GM18519 (cell line): ENCODE measurements at regions not wholly inside any gene's neighbourhood (a gene's known extent, or its start where the extent isn't known, plus 50 kb on each side); places are given as distances from the start of the nearest gene placed in this dataset.
"Not testable (repeated sequence)": the region's sequence is repeated elsewhere in the genome, so short reads cannot be mapped to it uniquely, and the experiment has no call there.

Source experiments
- ATAC-seq: cut with Tn5 transposase; IDR thresholded peaks from one replicate; pipeline ENCODE4 v1.9.1; 2021; ENCODE audit warnings: mild to moderate bottlenecking, moderate library complexity; ENCODE audit not compliant: unreplicated experiment, low FRiP score

GRCh38 chr9:124084087-124084486 is 72.5 kb downstream of the LHX2 start:
- ATAC-seq = no peak

DNA sequence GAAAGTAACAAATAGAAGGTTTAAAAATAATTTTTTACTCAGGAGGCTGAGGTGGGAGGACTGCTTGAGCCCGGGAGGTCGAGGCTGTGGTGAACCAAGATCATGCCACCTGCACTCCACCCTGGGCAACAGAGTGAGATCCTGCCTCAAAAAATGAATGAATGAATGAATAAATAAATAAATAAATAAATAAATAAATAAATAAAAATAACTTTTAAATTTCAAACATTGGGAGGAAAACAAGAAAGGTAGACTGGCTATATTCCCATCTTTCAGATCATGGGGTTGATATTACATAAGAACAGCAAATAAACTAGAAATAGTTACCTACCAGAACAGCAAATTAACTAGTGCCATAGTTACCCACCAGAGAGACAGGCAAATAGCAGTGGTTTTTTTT is 75.7 kb downstream of the LHX2 start:
- ATAC-seq = no peak

- no peak for ATAC-seq
These were observed 76.9 kb downstream of the LHX2 start for GRCh38 chr9:124088476-124088837.

DNA sequence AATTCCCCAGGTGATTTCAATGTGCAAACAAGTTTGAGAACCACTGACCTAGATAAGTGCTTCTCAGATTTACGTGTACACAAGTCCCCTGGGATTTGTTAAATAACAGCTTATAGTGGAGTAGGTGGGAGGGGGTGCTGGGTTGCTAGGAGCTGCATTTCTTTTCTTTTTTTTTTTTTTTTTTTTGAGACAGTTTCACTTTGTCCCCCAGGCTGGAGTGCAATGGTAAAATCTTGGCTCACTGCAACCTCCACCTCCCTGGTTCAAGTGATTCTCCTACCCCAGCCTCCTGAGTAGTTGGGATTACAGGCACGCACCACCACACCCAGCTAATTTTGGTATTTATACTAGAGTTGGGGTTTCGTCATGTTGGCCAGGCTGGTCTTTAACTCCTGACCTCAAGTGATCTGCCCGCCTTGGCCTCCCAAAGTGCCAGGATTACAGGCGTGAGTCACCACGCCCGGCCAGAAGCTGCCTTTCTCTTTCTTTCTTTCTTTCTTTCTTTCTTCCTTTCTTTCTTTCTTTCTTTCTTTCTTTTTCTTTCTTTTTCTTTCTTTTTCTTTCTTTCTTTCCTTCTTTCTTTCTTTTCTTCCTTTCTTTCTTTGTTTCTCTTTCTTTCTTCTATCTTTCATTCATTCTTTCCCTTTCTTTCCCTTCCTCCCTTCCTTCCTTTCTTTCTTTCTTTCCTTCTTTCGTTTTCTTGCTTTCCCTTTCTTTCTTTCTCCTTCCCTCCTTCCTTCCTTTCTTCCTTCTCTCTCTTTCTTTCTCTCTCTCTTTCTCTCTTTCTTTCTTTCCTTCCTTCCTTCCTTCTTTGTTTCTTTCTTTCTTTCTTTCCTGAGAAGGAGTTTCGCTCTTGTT is 78.3 kb downstream of the LHX2 start:
- peak; percentile 68 for ATAC-seq

GRCh38 chr9:124098141-124098905 is 86.8 kb downstream of the LHX2 start:
- ATAC-seq = no peak

- ATAC-seq = no peak
These were observed 88.3 kb downstream of the LHX2 start for GRCh38 chr9:124099860-124100259.

- no peak for ATAC-seq
These were observed 89.8 kb downstream of the LHX2 start for GRCh38 chr9:124101215-124101968.

- no peak for ATAC-seq
These were observed 90.4 kb downstream of the LHX2 start for GRCh38 chr9:124101969-124102345.

DNA sequence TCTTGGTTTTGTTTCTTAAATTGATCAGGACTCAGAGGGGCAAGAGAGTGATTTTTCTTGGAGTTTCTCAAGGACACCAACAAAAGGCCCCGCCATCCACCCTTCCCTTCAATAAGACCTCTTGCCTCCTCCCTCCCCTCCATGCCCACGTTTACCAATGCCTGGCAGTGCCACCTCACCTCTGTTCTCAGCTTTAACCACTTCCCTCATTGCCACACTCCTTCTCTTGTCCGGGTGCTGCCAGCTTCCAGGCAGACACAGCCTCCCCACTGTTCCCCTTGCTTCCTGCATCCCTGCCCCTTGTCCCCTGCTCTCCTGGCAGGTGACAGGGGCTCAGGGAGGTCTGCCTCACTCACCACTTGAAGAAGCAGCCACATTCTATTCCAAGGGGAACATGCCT is 90.8 kb downstream of the LHX2 start:
- no peak for ATAC-seq

DNA sequence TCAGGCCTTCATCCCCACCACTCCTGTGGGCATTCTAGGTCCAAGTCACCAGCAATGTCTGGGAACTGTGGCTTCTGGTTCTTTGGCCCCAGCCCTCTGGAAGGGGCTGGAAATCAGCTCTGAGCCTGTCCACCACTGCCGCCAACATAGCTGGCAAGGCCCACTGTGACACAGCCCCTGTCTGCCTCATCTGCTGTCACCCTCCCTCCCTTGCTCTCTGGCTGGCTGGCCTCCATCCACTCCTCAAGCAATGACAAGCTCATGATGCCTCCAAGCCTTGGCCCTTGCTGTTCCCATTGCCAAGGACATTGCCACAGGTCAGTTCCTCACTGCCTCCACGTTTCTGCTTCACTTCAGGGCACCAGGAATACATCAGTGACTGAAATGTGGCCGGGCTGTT is 93.7 kb downstream of the LHX2 start:
- no peak for ATAC-seq

DNA sequence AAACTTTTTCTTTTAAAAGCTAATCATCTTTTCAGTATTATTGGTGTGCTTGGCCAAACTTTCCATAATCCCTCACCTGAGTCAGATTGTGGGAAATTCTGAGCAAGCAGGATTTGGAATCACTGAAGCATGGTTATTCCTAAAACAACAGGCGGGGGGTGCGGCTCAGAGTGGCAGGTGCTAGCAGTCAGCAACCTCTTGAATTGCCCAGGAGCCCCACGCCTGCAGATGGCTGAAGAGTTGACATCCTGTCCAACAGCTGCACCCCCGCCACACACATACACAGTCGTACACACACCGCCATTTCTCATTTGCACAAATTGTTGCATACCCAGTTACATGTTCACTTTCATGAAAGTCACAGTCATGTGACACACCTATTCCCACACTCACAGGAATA is 96.6 kb downstream of the LHX2 start:
- no peak for ATAC-seq

DNA sequence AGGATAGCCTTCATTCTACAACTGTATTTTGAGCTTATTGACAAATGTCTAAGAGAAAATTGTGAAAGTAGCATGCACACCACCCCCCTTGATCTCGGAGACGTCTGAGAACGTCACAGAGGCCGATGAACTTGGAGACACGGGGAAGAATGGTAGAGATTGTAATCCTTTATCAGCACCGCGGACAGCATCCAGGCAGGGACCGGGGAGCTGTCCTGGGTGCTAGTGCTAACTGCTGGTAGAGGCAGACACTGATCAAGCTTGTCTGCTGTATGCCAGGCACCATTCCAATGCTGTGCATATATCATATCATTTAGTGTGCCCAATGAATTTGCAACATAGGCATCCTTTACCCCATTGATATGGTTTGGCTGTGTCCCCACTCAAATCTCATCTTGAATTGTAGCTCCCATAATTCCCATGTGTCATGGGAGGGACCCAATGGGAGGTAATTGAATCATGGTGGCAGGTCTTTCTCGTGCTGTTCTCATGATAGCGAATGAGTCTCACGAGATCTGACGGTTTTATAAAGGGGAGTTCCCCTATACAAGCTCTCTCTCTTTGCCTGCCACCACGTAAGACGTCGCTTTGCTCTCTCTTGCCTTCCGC is 98.8 kb downstream of the LHX2 start:
- no peak for ATAC-seq

DNA sequence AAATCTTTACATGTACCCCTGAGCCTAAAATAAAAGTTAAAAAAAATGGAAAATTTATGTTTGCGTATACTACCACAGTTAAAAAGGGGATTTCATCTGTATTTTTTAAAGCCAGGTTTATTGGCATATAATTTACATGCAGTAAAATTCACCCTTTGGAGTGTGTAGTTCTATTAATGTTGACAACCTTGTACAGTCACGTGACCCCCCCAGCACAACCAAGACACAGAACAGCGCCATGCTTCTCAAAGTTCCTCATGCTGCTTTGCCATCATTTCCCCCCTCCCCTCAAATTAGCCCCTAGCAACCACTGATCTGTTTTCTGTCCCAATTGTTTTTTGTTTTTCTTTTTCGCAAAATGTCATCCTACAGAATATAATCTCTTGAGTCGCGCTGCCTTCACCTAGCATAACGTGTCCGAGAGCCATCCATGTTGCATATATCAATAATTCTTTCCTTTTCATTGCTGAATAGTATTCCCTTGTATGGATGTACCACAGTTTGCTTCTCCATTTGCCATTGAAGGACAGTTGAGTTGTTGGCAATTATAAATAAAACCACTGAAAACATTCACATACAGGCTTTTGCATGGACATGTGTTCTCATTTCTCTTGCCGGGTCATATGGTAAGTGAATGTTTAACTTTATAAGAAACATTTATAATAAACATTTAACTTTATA is 105.3 kb downstream of the LHX2 start:
- ATAC-seq = no peak

DNA sequence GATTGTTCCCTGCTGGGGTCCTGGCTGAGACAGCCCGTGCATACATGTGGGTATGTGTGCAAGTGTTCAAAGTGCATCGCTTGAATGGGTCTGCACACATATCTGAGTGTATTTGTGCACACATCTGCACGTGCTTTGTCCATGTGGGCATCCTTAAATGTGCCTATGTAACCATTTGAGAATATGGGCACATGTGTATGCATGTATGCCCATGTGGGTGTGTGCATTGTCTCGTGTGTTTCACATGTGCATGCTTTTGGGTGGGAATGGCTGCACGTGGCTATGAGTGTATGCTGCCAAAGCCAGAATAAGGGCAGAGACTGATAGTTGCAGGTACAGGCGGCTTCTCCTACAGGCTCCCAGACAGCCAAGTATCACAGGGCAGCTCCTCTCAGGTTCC is 107.3 kb downstream of the LHX2 start:
- no peak for ATAC-seq

GRCh38 chr9:124120272-124120671 is 108.7 kb downstream of the LHX2 start:
- no peak for ATAC-seq

DNA sequence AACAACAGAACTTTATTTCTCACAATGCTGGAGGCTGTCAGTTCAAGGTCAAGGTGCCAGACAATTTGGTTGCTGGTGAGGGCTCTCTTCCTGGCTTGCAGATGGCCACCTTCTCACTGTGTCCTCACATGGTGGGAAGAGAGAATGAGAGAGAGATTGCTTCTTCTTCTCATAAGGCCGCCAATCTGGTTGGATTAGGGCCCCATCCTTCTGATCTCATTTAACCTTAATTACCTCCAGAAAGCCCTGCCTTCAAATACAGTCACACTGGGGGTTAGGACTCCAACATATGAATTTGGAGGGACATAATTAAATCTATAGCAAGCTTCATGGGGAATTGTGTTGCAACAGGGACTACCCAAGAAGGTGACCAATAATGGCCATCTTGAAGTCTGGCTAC is 110.2 kb downstream of the LHX2 start:
- no peak for ATAC-seq

DNA sequence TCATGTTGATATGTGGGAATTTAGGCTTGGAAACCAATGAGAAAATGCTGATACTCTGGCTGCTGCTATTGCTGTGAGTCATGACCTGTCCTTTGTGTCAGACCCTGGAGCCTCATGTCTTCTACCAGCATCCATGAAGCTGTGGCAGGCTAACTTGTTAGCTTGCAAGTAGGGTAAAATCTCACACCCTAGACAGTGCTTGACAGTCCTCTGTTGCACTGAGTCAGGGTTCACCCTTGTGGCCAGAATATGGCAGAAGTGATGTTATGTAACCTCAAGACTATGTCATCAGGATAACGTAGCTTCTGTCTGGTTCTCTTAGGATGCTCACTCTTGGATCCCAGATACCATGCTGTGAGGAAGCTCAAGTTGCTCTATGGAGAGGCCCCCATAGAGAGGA is 110.8 kb downstream of the LHX2 start:
- ATAC-seq = no peak

DNA sequence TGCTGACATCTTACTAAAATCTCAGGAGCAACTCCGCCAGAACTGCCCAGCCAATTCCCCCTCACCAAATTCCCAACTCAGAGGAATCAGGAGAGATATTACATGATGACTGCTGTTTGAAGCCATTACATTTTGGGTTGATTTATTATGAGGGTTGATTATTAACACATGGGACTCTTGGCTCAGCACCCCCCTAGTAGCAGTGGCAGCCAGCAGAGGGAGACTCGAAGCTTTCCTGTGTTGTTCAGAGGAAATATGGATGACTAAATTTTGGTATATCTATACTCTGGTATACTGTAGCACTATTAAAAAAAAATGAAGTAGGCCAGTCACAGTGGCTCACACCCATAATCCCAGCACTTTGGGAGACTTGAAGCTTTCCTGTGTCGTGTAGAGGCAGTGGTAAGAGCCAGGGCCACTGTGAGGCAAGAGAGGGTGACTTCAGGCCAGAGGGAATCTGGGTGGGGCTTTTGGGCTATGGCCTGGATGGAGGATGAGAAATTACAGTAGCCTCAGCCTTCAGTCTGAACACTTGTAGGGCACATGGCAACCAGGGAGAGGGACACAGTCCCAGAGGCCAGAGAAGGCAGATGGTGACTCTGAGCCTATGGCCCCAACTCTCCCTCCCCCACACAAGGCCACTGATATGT is 111.4 kb downstream of the LHX2 start:
- no peak for ATAC-seq

- not testable (repeated sequence) for ATAC-seq
These were observed 112.1 kb downstream of the LHX2 start for GRCh38 chr9:124123621-124124020.
